SHP77 treated with DMSO at 0.1 percent for 48 hours (cell line): ENCODE measurements at regions not wholly inside any gene's neighbourhood (a gene's known extent, or its start where the extent isn't known, plus 50 kb on each side); places are given as distances from the start of the nearest gene placed in this dataset.
A peak's percentile ranks its signal among the peaks of the same experiment; 100 is the strongest.

Experiments
- DNase-seq: peaks from one replicate; lab custom pipeline; 2025; lab: John Stamatoyannopoulos, UW

DNA sequence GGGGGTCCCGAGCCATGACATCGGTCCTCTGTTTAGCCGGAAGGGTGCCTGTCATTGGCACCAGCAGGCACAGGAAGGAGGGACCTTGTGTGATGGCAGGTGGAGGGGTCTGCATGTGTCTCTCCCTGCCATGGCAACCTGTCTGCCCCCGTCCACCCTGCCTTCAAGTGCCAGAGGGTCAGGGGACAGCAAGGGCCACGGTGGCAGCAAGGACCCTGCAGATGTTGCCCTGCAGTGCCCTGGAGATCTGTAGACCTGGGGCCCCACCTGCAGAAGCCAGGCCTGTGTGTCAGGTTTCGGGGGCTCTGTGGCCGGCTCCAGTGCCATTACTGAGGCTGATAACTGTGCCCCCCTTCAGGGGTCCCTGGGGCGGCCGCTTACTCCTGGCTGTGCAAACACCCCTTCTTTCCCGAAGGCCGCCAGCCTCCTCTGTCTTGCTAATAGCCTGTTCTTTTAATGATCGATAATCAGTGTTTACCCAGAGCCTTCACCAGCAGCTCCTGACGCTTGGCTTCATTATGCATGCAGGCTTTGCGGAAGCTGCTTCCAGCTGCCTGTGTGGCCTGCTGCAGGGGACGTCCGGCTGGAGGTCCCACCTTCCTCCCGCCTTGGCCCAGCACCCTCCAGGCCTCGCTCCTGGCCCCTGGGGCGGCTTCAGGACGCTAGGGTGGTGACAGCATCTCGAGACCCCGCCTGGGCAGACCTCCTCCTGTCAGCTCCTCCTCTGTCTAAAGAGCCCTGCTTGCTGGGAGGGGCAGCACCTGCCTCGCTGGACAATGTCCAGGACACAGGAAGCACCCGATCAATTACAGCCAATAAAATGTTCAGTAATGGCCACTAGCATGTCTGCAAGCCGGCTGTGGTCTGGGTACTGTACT is 153.0 kb downstream of the KIF26A start:
- DNase-seq = peak; percentile 61

DNA sequence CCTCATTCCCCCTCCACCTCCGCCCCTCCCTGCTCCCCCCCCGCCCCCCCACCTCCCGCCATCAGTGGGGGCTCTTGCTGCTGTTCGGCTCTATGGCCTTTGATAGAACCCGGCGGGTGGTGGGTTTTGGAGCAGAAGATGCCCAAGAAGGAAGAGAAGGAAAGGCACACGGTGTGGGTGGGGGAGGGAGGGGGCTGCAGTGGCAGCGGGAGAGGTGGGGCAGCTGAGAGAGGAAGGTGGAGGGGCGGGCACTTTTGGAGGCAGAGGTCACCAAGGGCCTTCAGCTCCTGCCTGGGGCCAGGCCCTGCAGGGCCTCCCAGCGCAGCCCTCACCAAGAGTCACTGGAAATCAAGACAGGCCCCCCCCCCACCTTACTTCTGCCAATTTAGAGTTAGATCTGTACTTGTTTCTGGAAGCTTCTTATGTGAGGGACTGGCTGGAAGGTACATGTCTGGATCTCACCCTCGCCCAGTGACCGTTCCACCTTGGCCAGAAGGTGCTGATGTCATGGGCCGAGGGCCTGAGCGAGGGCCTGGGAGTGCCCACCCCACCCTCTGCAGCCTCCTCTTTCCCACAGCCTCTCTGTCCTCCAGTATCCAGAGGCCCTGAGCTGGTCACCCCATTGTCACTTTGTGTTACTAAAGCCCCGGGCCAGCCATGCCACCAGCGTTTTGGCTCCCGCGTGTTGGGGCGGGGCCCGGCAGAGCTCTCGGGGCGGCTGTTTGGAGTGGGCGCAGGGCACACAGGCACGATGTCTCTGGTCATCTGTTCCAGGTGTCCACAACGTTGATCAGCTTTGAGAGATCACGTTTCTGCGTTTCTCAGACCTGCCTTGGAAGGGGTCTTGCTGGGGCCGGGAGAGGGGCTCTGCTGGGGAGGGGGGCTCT is 153.9 kb downstream of the KIF26A start:
- no peak for DNase-seq

- DNase-seq = no peak
Observed at GRCh38 chr14:104293231-104293841, 154.9 kb downstream of the KIF26A start.

DNA sequence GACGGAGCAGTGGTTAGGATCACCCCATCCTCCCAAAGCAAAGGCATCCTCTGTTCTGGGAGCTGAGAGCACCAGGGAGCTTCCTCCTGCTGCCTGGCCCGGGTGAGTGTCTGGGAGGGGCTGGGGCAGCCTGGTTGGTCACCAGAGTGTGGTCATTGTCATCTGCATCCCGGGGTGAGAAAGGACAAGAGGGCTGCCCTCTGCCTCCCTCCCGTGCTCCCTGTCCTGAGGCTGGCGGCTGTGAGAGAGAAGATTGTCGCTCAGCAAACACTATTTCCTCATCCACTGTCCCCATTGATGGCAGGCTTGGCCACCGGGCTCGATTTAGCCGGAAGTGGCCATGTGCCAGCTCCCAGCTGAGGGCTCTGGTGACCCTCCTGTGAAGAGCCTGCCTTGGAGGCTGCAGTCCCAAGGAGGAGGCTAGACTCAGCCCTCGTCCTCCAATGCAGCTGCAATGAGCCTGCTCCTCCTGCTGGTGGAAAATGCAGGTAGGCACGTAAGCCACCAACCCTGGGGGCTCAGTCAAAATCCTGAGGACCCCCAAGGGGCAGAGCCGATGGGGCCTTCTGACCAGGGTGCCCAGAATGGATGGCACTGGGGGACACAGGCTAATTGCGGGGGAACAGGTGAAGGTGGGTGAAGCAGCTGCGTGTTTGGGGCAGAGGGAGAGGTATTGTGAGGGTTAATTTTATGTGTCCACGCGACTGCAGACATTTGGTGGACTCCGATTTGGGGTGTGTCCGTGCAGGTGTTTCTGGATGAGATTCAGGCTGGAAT is 155.7 kb downstream of the KIF26A start:
- peak; percentile 31 for DNase-seq

GRCh38 chr14:104294628-104294982 is 156.2 kb downstream of the KIF26A start:
- DNase-seq = peak; percentile 32

- no peak for DNase-seq
Observed at GRCh38 chr14:104294983-104295680, 156.7 kb downstream of the KIF26A start.

- no peak for DNase-seq
Observed at GRCh38 chr14:104295681-104296387, 157.4 kb downstream of the KIF26A start.

- DNase-seq = peak; percentile 70
Observed at GRCh38 chr14:104296388-104297312, 158.3 kb downstream of the KIF26A start.

- no peak for DNase-seq
Observed at GRCh38 chr14:104297313-104297704, 158.9 kb downstream of the KIF26A start.

- no peak for DNase-seq
Observed at GRCh38 chr14:104297721-104298401, 159.5 kb downstream of the KIF26A start.

DNA sequence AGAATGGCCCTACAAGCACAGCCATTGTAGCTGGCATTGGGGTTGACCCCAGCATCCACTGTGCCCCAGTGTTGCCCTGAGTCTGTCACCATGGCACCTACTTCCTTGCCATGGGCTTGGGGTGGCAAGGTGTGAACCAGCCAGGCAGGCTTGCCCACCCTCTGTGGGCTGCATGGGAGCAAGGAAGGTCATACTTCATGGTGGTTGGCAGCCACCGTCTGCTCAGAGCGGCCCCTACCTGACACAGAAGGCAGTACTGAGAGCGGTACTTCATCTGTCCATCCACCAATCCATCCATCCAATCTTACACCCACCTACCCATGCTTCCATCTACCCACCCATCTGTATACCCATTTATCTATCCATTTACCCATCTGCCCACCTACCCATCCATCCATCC is 160.1 kb downstream of the KIF26A start:
- no peak for DNase-seq

GRCh38 chr14:104299993-104300761 is 161.8 kb downstream of the KIF26A start:
- DNase-seq = no peak

DNA sequence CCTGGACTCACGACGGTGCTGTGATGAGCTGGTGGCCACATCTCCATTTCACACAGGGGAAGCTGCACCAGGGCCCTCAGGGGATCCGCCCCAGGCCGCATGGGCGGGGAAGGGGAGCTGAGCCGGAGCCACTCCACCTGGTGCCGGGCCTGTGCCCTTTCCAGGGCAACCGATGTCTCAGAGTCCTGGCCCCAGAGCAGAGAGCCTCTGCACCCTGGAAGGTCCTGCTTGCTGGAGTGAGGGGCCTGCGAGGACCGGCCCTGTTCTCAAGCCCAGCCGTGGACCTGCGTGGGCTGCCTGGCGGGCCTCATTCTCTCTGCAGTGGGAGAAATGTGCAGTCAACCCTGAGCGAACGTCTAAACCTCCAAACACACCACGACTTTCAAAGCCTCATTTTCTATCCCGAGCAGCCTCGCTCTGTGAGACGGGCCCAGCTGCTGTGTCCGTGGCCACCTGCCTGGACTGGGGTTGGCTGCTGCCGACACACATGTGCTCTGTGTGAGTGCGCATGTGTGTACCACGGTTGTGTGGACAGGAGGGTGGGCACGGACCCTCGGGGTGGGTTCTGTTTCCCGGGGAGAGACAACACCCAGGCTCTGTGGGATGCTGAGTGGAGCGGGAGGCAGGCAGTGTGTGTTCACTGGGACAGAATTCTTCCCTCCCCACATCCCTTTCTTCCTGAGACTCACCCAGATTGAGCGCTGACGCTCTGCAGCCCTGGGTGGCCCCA is 163.5 kb downstream of the KIF26A start:
- DNase-seq = no peak

GRCh38 chr14:104302794-104303405 is 164.5 kb downstream of the KIF26A start:
- no peak for DNase-seq

- DNase-seq = no peak
Observed at GRCh38 chr14:104303705-104304425, 165.5 kb downstream of the KIF26A start.
